ENCODE measurements at regions not wholly inside any gene's neighbourhood (a gene's known extent, or its start where the extent isn't known, plus 50 kb on each side); places are given as distances from the start of the nearest gene placed in this dataset.
"Not testable (repeated sequence)": the region's sequence is repeated elsewhere in the genome, so short reads cannot be mapped to it uniquely, and the experiment has no call there.

DNA sequence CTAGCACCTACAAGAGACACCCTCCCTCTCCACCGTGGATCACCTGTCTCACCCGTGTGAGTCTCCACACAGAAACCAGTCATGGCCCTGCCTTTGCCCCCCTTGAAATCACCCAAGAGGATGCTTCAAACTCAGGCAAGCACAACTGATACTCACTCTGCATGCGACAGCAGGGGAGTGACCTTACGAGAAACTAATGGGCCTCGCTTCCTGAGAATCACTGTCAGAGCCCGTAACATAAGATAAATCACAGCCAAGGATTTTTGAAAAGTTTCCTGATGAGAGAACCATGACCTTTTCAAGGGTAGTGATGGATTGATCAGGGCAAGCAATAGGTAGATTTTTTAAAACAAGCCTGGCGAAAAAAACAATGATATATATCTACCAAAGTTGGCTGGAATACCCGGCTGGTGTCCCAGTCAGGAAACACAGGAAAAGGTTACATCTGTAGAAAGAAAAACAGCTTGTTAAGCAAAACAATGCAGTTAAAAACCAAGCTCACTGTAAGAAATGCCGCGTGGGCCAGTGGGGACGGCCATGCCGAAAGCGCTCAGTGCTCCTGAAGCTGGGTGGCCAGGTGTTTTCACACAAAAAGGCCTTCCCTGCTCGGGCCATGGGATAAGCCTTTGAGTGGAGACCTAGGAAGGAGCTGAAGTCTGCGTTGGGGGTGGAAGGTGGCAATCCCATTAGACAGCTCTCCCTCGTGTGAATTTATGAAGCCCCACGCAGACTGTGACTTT, 388.6 kb upstream of the FRG1 start:
- not testable (repeated sequence) for DNase-seq

GRCh38 chr4:189560605-189561004, 380.1 kb upstream of the FRG1 start:
- DNase-seq, result not testable (repeated sequence)

DNA sequence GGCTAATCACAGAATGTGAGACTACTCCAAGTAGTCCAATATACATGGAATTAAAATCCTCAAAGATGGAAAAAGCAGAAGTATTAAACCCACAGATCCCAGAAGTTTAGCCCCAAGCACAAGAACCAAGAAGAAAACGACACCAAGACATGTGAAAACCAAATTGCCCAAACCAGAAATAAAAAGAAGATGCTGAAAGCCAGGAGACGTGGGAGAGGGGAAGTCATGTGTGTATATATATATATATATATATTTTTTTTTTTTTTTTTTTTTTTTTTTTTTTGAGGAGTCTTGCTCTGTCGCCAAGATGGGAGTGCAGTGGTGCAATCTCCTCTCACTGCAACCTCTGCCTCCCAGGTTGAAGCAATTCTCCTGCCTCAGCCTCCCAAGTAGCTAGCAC, 376.9 kb upstream of the FRG1 start:
- not testable (repeated sequence) for DNase-seq

DNA sequence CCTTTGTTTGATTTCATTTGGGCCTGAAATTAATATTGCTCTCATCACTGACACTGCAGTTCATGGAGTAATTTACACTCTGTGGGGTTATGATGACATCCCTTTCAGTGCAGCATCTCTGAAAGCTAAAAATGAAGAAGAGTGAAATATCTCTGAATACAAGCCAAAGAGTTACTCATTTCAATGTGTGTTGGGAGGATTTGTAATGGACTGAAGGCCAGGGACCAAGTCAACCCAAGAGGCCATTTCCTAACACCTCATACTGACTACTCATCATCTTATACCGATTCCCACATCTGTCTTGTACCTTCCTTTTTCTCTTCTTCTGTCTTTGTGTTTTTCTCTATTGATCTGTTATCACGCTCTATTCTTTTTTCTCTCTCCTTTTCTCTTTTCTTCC, 374.4 kb upstream of the FRG1 start:
- not testable (repeated sequence) for DNase-seq

GRCh38 chr4:189566900-189567299, 373.8 kb upstream of the FRG1 start:
- not testable (repeated sequence) for DNase-seq

- DNase-seq, result not testable (repeated sequence)
Observed at GRCh38 chr4:189579645-189580044, 361.0 kb upstream of the FRG1 start.

GRCh38 chr4:189586908-189587632, 353.6 kb upstream of the FRG1 start:
- DNase-seq, result not testable (repeated sequence)

DNA sequence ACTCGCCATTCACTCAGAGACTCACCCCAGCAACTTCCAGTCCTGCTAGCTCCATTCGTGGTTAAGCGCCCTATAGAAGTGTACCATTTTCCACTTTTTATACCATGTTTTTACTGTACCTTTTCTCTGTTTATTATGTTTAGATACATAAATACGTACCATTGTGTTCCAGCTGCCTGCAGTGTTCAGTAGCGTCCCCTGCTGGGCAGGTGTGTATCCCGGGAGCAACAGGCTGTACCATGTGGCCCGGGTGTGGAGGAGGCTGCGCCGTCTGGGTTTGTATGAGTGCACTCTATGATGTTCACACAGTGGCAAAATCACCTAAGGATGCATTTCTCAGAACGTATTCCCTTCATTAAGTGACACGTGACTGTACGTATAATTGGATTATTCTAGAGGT, 351.5 kb upstream of the FRG1 start:
- not testable (repeated sequence) for DNase-seq

DNA sequence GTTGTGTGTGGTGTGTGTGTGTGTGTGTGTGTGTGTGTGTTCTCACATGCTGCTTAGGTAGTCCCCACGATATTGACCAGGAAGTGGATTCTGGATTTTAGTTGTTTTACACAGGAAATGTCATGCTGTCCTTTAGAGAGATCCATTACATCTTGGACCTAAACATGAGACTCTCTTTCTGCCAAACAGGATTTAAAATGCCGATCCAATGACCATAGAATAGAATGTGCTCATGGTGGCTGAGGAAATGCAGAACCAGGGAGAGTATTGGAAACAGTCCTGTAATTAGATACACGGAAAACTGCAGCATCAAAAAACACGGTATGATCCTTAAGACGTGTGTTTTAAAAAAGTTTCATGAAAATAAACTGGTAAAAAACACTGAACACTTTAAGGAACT, 347.8 kb upstream of the FRG1 start:
- DNase-seq, result no peak

- DNase-seq, result no peak
Observed at GRCh38 chr4:189597341-189597740, 343.3 kb upstream of the FRG1 start.

DNA sequence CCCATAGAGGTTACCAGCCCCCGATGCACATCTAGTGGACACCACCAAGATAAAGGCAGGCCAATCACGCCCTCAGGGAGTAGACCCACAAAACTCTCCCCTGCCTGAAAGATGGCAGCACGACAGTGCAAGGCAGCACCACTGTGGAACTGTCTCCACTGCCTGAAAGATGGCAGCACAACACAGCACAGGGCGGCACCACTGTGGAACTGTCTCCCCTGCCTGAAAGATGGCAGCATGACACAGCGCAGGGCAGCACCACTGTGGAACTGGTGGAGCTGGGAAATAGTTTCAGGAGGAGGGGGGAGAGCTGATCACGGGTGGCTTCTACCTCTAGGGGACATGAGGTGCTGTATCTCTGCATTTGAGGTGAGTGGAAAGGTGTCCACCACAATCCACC, 340.4 kb upstream of the FRG1 start:
- DNase-seq, result no peak

DNA sequence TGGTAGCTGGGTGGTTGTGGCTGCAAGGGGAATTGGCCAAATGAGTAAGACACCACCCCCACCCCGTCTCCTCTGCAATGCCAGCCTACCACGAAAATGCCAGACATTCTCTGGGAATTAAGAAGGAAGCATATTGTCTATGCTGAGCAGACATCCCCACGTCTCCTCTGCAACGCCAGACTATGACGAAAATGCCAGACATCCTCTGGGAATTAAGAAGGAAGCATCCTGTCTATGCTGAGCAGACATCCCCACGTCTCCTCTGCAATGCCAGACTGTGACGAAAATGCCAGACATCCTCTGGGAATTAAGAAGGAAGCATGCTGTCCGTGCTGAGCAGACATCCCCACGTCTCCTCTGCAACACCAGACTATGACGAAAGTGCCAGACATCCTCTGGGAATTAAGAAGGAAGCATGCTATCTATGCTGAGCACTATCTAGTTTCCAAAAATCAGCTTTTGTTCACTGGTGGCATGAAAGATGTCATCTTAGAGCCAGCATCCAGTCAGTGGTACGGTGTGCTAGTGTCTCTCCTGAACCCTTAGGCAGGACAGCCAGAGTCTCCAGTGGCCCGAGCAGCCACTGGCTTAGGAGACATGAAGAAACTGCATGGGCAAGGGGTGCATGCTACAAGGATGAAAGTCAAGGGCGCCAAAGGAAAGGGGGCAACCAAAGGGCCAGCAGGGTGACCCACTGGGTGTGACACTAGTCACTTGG, 339.8 kb upstream of the FRG1 start:
- no peak for DNase-seq

- not testable (repeated sequence) for DNase-seq
Observed at GRCh38 chr4:189602827-189603226, 337.8 kb upstream of the FRG1 start.

DNA sequence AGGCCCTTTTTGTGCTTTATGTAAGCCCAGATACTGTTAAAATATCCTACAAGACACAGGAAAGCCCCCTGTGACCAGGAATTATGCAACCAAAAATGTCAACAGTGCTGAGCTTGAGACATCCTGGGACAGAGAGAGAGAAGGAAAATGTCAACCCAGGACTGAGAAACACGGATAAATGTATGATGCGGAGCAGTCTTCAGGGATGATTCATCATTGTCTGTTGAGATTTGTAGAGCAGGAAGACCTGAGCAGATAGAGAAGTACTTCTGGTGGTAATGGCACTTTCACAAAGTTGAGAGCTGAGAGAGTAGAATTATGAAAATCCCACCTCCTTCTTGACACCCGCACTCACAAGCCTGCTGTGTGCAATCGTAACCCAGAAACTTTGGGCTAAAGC, 330.1 kb upstream of the FRG1 start:
- DNase-seq, result not testable (repeated sequence)

DNA sequence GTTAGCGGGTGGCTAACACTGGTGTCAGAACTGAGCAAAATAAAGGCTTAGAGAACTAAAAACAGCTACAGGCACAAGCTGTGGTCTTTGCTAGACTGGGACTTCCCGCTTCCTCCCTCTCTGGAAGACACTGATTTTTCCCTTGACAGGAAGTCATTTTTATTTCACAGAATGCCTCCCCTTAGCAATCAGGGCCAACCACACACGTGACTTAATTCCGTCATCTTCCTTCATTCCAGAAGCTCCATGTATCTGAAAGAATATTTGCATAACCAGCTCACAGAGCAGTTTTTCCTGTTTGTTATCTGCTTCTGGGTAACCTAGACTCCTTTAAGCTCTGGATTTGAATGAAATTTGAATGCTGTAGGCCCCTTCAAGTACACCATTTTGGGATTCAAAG, 327.5 kb upstream of the FRG1 start:
- DNase-seq, result no peak

DNA sequence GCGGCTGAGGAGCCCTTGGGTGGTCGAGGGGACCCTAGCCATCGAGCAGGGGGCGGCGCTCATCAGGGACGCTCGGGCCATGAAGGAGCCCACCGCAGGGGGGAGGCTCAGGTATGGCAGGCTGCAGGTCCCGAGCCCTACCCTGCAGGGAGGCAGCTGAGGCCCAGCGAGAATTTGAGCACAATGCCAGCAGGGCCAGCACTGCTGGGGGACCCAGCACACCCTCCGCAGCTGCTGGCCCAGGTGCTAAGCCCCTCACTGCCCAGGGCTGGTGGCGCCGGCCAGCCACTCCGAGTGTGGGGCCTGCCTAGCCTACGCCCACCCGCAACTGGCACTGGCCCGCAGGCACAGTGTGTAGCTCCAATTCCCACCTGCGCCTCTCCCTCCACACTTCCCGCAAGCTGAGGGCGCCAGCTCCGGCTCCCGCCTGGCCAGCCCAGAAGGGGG, 325.4 kb upstream of the FRG1 start:
- DNase-seq, result no peak

GRCh38 chr4:189617741-189618140, 322.9 kb upstream of the FRG1 start:
- not testable (repeated sequence) for DNase-seq

- DNase-seq, result not testable (repeated sequence)
Observed at GRCh38 chr4:189619441-189620250, 321.0 kb upstream of the FRG1 start.

- not testable (repeated sequence) for DNase-seq
Observed at GRCh38 chr4:189622574-189622973, 318.1 kb upstream of the FRG1 start.

- DNase-seq, result not testable (repeated sequence)
Observed at GRCh38 chr4:189627041-189627440, 313.6 kb upstream of the FRG1 start.

GRCh38 chr4:189629733-189630132, 310.9 kb upstream of the FRG1 start:
- not testable (repeated sequence) for DNase-seq

DNA sequence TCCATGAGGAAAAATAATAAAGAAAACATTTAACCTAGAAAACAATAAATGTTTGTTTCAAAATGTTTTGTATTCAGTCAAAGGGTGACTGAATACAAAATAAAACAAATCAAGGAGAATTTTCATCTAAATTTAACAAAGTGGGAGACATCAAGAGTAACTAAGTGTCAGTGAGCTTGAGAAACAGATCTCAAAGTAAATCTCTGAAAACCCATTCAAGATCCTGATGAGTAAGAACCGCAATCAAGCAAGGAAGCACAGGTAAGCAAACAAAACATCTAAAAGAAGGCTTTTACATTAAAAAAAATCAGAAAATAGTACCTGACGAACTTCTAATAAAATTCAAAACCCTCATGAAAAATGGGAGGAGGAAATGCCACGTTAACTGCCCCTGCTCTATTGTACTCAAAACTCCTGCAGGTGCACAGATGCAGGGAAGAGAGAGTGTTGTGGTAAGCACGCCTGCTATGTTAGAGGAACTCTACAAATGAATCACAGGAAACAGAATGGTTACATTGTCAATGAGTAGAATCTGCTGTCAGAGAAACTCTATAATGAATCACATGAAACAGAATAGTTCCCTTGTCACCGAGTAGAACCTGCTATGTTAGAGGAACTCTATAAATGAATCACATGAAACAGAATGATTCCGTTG, 309.6 kb upstream of the FRG1 start:
- not testable (repeated sequence) for DNase-seq
